ENCODE measurements at regions not wholly inside any gene's neighbourhood (a gene's known extent, or its start where the extent isn't known, plus 50 kb on each side); places are given as distances from the start of the nearest gene placed in this dataset.
"Not testable (repeated sequence)": the region's sequence is repeated elsewhere in the genome, so short reads cannot be mapped to it uniquely, and the experiment has no call there.

- no peak overlapping the region for H3K27ac ChIP-seq
- TF ChIP-seq CTCF (conservative IDR thresholded peaks at IDR 0.05): no peak
- TF ChIP-seq ZFX (IDR thresholded peaks at IDR 0.05): no peak
These were observed 108.2 kb upstream of the LOC128125822 start for GRCh38 chr6:63464060-63464459.

DNA sequence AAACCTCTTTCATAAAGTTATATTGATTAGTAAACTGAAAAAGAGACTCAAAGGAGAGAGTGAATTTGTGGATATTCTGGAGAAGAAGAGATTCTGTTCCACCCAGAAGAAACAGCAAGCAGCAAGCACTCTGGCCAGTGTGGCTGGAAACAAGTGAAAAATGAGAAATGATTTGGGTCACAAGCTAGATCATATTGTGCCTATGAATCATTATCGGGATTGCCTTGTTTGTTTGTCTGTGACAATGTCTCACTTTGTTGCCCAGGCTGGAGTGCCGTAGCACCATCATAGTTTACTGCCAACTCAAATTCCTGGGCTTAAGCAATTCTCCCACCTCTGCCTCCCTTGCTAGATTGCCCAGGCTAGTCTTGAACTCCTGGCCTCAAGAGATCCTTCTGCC is 106.5 kb upstream of the LOC128125822 start:
- TF ChIP-seq CTCF (conservative IDR thresholded peaks at IDR 0.05) (no peak), ZFX (IDR thresholded peaks at IDR 0.05) (no peak)
- no peak overlapping the region for H3K27ac ChIP-seq

DNA sequence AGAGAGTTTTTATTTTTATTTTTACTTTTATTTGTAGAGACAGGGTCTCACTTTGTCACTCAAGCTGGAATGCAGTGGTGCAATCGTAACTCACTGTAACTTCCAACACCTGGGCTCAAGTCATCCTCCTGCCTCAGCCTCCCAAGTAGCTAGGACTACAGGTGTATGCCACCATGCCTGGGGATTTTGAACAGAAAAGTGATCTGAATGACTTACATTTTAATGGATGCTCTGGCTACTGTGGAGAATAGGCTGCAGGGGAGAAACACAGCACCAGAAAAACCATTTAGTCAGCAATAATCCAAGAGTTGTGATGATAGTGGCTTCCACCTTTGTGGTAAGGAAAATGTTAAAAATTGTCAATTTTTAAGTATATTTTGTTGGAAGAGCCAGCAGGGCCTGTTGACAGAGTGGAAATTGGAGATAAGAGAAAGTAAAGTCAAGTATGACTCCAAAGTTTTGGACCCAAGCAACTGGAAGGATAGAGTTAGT is 106.0 kb upstream of the LOC128125822 start:
- TF ChIP-seq ZFX (IDR thresholded peaks at IDR 0.05) (no peak), CTCF (conservative IDR thresholded peaks at IDR 0.05) (no peak)
- H3K27ac ChIP-seq: no peak overlapping the region

DNA sequence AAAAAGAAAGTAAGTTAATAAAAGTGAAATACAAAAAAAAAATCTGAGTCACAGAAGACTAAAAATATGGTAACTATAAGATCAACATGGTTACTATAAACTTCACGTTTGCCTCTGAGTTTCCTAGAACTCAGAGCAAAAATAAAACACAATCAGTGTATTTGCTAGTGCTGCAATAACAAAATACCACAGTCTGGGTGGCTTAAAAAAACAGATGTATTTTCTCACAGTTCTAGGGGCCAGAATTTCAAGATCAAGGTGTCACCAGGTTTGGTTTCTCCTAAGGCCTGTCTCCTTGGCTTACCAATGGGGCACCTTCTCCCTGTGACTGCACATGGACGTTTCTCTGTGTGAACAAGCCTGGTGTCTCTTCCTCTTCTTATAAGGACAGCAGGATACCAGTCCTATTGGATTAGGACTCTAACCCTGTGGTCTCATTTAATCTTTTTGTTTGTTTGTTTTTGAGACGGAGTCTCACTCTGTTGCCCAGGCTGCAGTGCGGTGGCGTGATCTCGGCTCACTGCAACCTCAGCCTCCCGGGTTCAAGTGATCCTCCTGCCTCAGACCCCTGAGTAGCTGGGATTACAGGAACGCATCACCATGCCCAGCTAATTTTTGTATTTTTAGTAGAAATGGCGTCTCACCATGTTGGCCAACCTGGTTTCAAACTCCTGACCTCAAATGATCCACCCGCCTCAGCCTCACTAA is 104.9 kb upstream of the LOC128125822 start:
- TF ChIP-seq ZFX (IDR thresholded peaks at IDR 0.05) (no peak), CTCF (conservative IDR thresholded peaks at IDR 0.05) (no peak)
- no peak overlapping the region for H3K27ac ChIP-seq

GRCh38 chr6:63471145-63471544 is 101.1 kb upstream of the LOC128125822 start:
- H3K27ac ChIP-seq: not testable (repeated sequence)

- no peak for TF ChIP-seq ZFX (IDR thresholded peaks at IDR 0.05)
- H3K27ac ChIP-seq: no peak overlapping the region
These were observed 100.6 kb upstream of the LOC128125822 start for GRCh38 chr6:63471654-63472053.

DNA sequence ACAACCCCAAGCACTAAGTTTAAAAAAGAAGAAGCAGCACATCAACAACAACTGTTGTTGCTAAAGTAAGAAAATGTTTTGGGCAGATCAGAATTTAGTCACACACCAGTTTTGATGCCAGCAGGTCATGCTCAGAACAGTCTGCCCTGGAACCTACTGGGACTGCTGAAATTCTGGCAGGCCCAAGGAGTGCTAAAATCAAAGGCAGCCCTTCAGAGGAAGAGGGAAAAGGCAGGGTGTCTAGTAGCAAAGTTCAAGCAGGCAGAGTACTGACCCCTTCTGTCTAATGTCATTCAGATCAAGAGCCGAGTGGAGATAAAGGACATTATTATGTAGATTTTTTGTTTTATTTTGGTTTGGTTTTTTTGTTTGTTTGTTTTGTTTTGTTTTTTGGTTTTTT is 96.6 kb upstream of the LOC128125822 start:
- TF ChIP-seq CTCF (conservative IDR thresholded peaks at IDR 0.05) (no peak), ZFX (IDR thresholded peaks at IDR 0.05) (no peak)
- H3K27ac ChIP-seq: no peak overlapping the region

DNA sequence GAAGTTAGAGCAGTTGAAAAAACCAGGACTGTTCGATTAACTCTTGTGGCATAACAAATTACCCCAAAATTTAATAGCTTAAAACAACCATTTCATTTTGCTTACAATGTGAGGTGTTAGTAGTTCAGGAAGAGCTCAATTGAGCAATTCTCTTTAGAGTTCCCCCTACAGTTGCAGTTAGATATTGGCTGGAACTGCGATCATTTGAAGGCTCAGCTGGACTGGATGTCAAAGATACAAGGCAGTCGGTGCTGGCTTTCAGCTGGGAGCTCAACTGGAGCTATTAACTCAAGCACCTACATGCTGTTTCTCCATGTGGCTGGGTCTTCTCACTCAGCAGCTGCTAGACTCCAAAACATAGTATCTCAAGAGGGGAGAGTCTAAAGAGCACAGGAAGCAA is 96.0 kb upstream of the LOC128125822 start:
- no peak overlapping the region for H3K27ac ChIP-seq
- TF ChIP-seq CTCF (conservative IDR thresholded peaks at IDR 0.05) (no peak), ZFX (IDR thresholded peaks at IDR 0.05) (no peak)
